Liver (tissue), 8 donors: ENCODE measurements at regions not wholly inside any gene's neighbourhood (a gene's known extent, or its start where the extent isn't known, plus 50 kb on each side); places are given as distances from the start of the nearest gene placed in this dataset.

Experiments used
- DNase-seq: peaks from one replicate; pipeline ENCODE4 v3.0.0-alpha.2; 2017; ENCODE audit warnings: low spot score
- H3K27ac ChIP-seq, 2 donors: one replicate each; pipeline ENCODE4 v1.7.0; 2013; ENCODE audit warnings: inconsistent platforms in 2 of 2, low read length in 2 of 2, control low read depth in 1 of 2, low read depth in 1 of 2, mild to moderate bottlenecking in 1 of 2
- H3K27me3 ChIP-seq, 4 donors: one replicate each; pipeline versions ENCODE4 v1.6.1 to v1.7.0; 2013; ENCODE audit warnings: low read length in 3 of 4, inconsistent platforms in 1 of 4, mild to moderate bottlenecking in 1 of 4, moderate library complexity in 1 of 4; ENCODE audit not compliant: control insufficient read depth in 4 of 4, insufficient read depth in 4 of 4
- H3K36me3 ChIP-seq, 4 donors: one replicate each; pipeline versions ENCODE4 v1.6.1 to v1.7.0; 2013; ENCODE audit warnings: low read length in 3 of 4, mild to moderate bottlenecking in 3 of 4, low read depth in 1 of 4, moderate library complexity in 1 of 4; ENCODE audit not compliant: control insufficient read depth in 4 of 4, insufficient read depth in 3 of 4
- H3K4me1 ChIP-seq, 4 donors: one replicate each; pipeline versions ENCODE4 v1.6.1 to v1.7.0; 2013; ENCODE audit warnings: low read length in 3 of 4, mild to moderate bottlenecking in 3 of 4, moderate library complexity in 1 of 4; ENCODE audit not compliant: control insufficient read depth in 4 of 4, insufficient read depth in 4 of 4
- H3K4me3 ChIP-seq, 3 donors: one replicate each; pipeline versions ENCODE4 v1.6.1 to v1.7.0; 2013; ENCODE audit warnings: low read length in 3 of 3, control low read depth in 1 of 3, low read depth in 1 of 3, mild to moderate bottlenecking in 1 of 3
- H3K9ac ChIP-seq, 2 donors: one replicate each; pipeline ENCODE4 v1.7.0; 2013; ENCODE audit warnings: low read length in 2 of 2, mild to moderate bottlenecking in 2 of 2, moderate library complexity in 2 of 2, control low read depth in 1 of 2, low read depth in 1 of 2
- H3K9me3 ChIP-seq, 4 donors: one replicate each; pipeline versions ENCODE4 v1.6.1 to v1.7.0; 2013; ENCODE audit warnings: low read length in 3 of 4; ENCODE audit not compliant: control insufficient read depth in 4 of 4
- ATF3 ChIP-seq: IDR thresholded peaks from 2 replicates; pipeline ENCODE4 v1.6.1; 2016; ENCODE audit warnings: antibody characterized with exemption
- CTCF ChIP-seq: fragments of 150-350 bp; IDR thresholded peaks from 2 replicates; pipeline ENCODE4 v1.5.1; 2017; ENCODE audit warnings: improper control_type of control experiment, low read depth, low read length; ENCODE audit not compliant: missing input control
- EGR1 ChIP-seq, 2 donors: IDR thresholded peaks; 2 replicates each; pipeline ENCODE4 v1.6.1; 2016 to 2018; ENCODE audit warnings: antibody characterized with exemption in 2 of 2, low read depth in 2 of 2
- FOXA1 ChIP-seq: IDR thresholded peaks from 2 replicates; pipeline ENCODE4 v1.6.1; 2016; ENCODE audit warnings: antibody characterized with exemption
- FOXA2 ChIP-seq: IDR thresholded peaks from 2 replicates; pipeline ENCODE4 v1.6.1; 2016; ENCODE audit warnings: antibody characterized with exemption
- GABPA ChIP-seq, 2 donors: IDR thresholded peaks in 1 of 2; conservative IDR thresholded peaks in 1 of 2; 2 replicates each; pipeline ENCODE4 v1.6.1; 2016; ENCODE audit warnings: antibody characterized with exemption in 2 of 2, mild to moderate bottlenecking in 1 of 2, moderate library complexity in 1 of 2
- HNF4A ChIP-seq, 2 donors: conservative IDR thresholded peaks; 2 replicates each; pipeline ENCODE4 v1.6.1; 2016; ENCODE audit warnings: antibody characterized with exemption in 2 of 2, mild to moderate bottlenecking in 2 of 2
- HNF4G ChIP-seq: IDR thresholded peaks from 2 replicates; pipeline ENCODE4 v1.6.1; 2016; ENCODE audit warnings: antibody characterized with exemption
- JUND ChIP-seq, 2 donors: IDR thresholded peaks; 2 replicates each; pipeline ENCODE4 v1.6.1; 2016; ENCODE audit warnings: antibody characterized with exemption in 2 of 2
- MAX ChIP-seq: IDR thresholded peaks from 2 replicates; pipeline ENCODE4 v1.6.1; 2016; ENCODE audit warnings: antibody characterized with exemption
- NR2F2 ChIP-seq: IDR thresholded peaks from 2 replicates; pipeline ENCODE4 v1.6.1; 2016; ENCODE audit warnings: antibody characterized with exemption
- RAD21 ChIP-seq, 2 donors: IDR thresholded peaks; 2 replicates each; pipeline ENCODE4 v1.6.1; 2016; ENCODE audit warnings: antibody characterized with exemption in 2 of 2, mild to moderate bottlenecking in 2 of 2
- RXRA ChIP-seq, 2 donors: IDR thresholded peaks; 2 replicates each; pipeline ENCODE4 v1.6.1; 2017 to 2018; ENCODE audit warnings: antibody characterized with exemption in 2 of 2, mild to moderate bottlenecking in 1 of 2
- SP1 ChIP-seq: IDR thresholded peaks from 2 replicates; pipeline ENCODE4 v1.6.1; 2018; ENCODE audit warnings: antibody characterized with exemption, mild to moderate bottlenecking
- YY1 ChIP-seq: IDR thresholded peaks from 2 replicates; pipeline ENCODE4 v1.6.1; 2016; ENCODE audit warnings: antibody characterized with exemption, mild to moderate bottlenecking
- WGBS: extraction: QIAGEN DNeasy Blood & Tissue Kit; methylation state at CpG from one replicate; pipeline ENCODE4 v1.1.7; 2013; 5-methylcytosine and 5-hydroxymethylcytosine counted together
- TF ChIP-seq, protein P1 (sequence below): IDR thresholded peaks from 2 replicates; pipeline ENCODE4 v1.6.1; 2016; ENCODE audit warnings: antibody characterized with exemption
- TF ChIP-seq, protein P2 (sequence below): IDR thresholded peaks from 2 replicates; pipeline ENCODE4 v1.6.1; 2016; ENCODE audit warnings: antibody characterized with exemption, mild to moderate bottlenecking
- donor health status: healthy.
- donor health status: healthy.
- donor health status: healthy.
- donor health status: healthy.
- donor health status: healthy.

DNA sequence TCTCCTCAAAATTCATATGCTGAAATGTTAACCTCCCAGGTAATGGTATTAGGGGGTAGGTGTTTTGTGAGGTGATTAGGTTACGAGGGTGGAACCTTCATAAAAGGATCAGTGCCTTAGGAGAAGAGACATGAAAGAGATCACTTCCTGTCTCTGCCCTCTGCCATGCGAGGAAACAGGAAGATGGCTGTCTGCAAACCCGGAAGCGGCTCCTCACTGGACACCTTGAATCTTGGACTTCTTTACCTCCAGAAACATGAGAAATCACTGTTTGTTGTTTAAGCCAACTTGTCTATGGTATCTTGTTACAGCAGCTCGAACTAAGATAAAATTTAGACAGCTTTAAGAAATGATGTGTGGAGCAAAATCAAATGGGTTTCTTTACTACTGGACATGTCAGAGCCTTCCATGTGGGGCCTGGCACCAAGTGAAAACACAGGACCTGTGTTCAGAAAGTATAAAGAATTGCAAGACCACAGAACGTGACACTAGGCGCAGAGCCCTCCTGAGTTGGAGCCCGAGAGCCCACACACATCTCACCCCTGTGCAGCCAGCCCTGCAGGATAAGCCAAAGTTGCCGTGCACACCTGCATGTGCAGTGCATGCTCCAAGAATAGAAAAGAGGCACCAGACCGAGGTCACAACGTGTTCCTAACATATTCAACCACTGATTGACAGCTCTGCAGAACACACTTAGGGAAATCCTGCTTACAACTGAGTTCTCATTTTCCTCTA is 112.5 kb upstream of the UQCRFS1 start:
- Histone ChIP-seq H3K9ac (no peak overlapping the region), H3K9me3 (peaks cover 0 to 7% (median 1%) of the 10 kb centered on the region in 4 donors), H3K4me1 (no peaks in the 10 kb centered on the region), H3K27me3 (peaks cover 0 to 6% (median 2%) of the 10 kb centered on the region in 4 donors), H3K4me3 (no peak overlapping the region), H3K36me3 (no peaks in the 10 kb centered on the region), H3K27ac (no peak overlapping the region)
- no peak for DNase-seq
- WGBS: 62% methylated on average over 11 of the region's 11 CpGs
- TF ChIP-seq CTCF (no peak), MAX (no peak), HNF4A (conservative IDR thresholded peaks at IDR 0.05) (no peak), RAD21 (IDR thresholded peaks at IDR 0.05) (no peak), GABPA (IDR thresholded peaks at IDR 0.05 in 1 of 2, conservative IDR thresholded peaks at IDR 0.05 in 1 of 2) (no peak), FOXA2 (no peak), HNF4G (no peak), RXRA (IDR thresholded peaks at IDR 0.05) (no peak), ATF3 (no peak), FOXA1 (no peak), EGR1 (IDR thresholded peaks at IDR 0.05; ENCODE audit: low read depth in 2 of 2) (no peak), YY1 (no peak), SP1 (no peak), NR2F2 (no peak), JUND (IDR thresholded peaks at IDR 0.05) (no peak)
- TF ChIP-seq, protein P1, sequence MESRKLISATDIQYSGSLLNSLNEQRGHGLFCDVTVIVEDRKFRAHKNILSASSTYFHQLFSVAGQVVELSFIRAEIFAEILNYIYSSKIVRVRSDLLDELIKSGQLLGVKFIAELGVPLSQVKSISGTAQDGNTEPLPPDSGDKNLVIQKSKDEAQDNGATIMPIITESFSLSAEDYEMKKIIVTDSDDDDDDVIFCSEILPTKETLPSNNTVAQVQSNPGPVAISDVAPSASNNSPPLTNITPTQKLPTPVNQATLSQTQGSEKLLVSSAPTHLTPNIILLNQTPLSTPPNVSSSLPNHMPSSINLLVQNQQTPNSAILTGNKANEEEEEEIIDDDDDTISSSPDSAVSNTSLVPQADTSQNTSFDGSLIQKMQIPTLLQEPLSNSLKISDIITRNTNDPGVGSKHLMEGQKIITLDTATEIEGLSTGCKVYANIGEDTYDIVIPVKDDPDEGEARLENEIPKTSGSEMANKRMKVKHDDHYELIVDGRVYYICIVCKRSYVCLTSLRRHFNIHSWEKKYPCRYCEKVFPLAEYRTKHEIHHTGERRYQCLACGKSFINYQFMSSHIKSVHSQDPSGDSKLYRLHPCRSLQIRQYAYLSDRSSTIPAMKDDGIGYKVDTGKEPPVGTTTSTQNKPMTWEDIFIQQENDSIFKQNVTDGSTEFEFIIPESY: no peak
- TF ChIP-seq, protein P2, sequence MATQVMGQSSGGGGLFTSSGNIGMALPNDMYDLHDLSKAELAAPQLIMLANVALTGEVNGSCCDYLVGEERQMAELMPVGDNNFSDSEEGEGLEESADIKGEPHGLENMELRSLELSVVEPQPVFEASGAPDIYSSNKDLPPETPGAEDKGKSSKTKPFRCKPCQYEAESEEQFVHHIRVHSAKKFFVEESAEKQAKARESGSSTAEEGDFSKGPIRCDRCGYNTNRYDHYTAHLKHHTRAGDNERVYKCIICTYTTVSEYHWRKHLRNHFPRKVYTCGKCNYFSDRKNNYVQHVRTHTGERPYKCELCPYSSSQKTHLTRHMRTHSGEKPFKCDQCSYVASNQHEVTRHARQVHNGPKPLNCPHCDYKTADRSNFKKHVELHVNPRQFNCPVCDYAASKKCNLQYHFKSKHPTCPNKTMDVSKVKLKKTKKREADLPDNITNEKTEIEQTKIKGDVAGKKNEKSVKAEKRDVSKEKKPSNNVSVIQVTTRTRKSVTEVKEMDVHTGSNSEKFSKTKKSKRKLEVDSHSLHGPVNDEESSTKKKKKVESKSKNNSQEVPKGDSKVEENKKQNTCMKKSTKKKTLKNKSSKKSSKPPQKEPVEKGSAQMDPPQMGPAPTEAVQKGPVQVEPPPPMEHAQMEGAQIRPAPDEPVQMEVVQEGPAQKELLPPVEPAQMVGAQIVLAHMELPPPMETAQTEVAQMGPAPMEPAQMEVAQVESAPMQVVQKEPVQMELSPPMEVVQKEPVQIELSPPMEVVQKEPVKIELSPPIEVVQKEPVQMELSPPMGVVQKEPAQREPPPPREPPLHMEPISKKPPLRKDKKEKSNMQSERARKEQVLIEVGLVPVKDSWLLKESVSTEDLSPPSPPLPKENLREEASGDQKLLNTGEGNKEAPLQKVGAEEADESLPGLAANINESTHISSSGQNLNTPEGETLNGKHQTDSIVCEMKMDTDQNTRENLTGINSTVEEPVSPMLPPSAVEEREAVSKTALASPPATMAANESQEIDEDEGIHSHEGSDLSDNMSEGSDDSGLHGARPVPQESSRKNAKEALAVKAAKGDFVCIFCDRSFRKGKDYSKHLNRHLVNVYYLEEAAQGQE: no peak
